GM12878 (cell line): ENCODE measurements at regions not wholly inside any gene's neighbourhood (a gene's known extent, or its start where the extent isn't known, plus 50 kb on each side); places are given as distances from the start of the nearest gene placed in this dataset.

Experiments
- ATAC-seq: fragments of 200-7000 bp; cut with Tn5 transposase; 3 replicates; pipeline ENCODE4 v1.9.1; 2020; ENCODE audit warnings: mild to moderate bottlenecking, moderate library complexity
- BruUV-seq: library from RNA; stranded (reverse); fragments of 400-500 nt; replicated peaks from 2 replicates; lab custom pipeline; 2021; lab: Mats Ljungman, UMichigan
- CTCF ChIA-PET: fragments of 300-600 bp; sonication (Branson Sonifier 250); formaldehyde crosslinking; extraction: SDS; loops from one replicate; lab custom pipeline; 2021; ENCODE audit warnings: inconsistent platforms; lab: Yijun Ruan, JAX
- POLR2A ChIA-PET: fragments of 350-600 bp; formaldehyde crosslinking; extraction: SDS; loops from one replicate; lab custom pipeline; 2021; ENCODE audit warnings: inconsistent platforms; lab: Charles Lee
- RAD21 ChIA-PET: fragments of 300-600 bp; sonication (Branson Sonifier 250); formaldehyde crosslinking; loops from one replicate; lab custom pipeline; 2023; ENCODE audit warnings: antibody characterized with exemption; ENCODE audit not compliant: unreplicated experiment; lab: Charles Lee
- SMC1A ChIA-PET: fragments of 300-600 bp; sonication (Branson Sonifier 250); formaldehyde crosslinking; loops from one replicate; lab custom pipeline; 2023; ENCODE audit not compliant: unreplicated experiment, uncharacterized antibody; lab: Charles Lee
- DNase-seq: peaks from one replicate; pipeline ENCODE4 v3.0.0-alpha.2; 2011; ENCODE audit warnings: low read depth, low spot score
- FAIRE-seq: peaks from 3 replicates; lab custom pipeline; 2011; peaks lifted over from hg19 to GRCh38; lab: Jason Lieb, UNC
- H2AFZ ChIP-seq: 2 replicates; pipeline ENCODE4 v1.6.0; 2011; ENCODE audit warnings: low read depth, low read length, control low read depth; ENCODE audit not compliant: control insufficient read depth
- H3K27ac ChIP-seq: 2 replicates; pipeline ENCODE4 v1.5.1; 2011; ENCODE audit warnings: control low read depth; ENCODE audit not compliant: control insufficient read depth, insufficient read depth
- H3K27me3 ChIP-seq, 2 experiments: replicated peaks in 1 of 2; 2 replicates each; pipeline versions ENCODE4 v1.6.0 to v1.6.1; 2011; ENCODE audit warnings: low read length in 1 of 2; ENCODE audit not compliant: control insufficient read depth in 2 of 2, insufficient read depth in 2 of 2
- H3K36me3 ChIP-seq, 2 experiments: 2 replicates each; pipeline ENCODE4 v1.5.1; 2011; ENCODE audit warnings: low read length in 1 of 2; ENCODE audit not compliant: control insufficient read depth in 2 of 2, insufficient read depth in 2 of 2
- H3K4me1 ChIP-seq: 2 replicates; pipeline ENCODE4 v1.6.1; 2011; ENCODE audit warnings: mild to moderate bottlenecking, low read length, moderate library complexity, mixed read lengths; ENCODE audit not compliant: control insufficient read depth, insufficient read depth
- H3K4me2 ChIP-seq: 2 replicates; pipeline ENCODE4 v1.6.0; 2011; ENCODE audit warnings: control low read depth; ENCODE audit not compliant: control insufficient read depth, insufficient read depth
- H3K4me3 ChIP-seq: fragments of 200-600 bp; sonication (generic); 2 replicates; pipeline ENCODE4 v1.5.1; 2016
- H3K79me2 ChIP-seq: 2 replicates; pipeline ENCODE4 v1.6.0; 2011; ENCODE audit warnings: low read length; ENCODE audit not compliant: control insufficient read depth, insufficient read depth
- H3K9ac ChIP-seq: 2 replicates; pipeline ENCODE4 v1.8.0; 2011; ENCODE audit warnings: low read length, control low read depth, mixed read lengths; ENCODE audit not compliant: control insufficient read depth, insufficient read depth
- H3K9me3 ChIP-seq: replicated peaks from 3 replicates; pipeline ENCODE4 v1.5.1; 2011; ENCODE audit warnings: mild to moderate bottlenecking, low read length; ENCODE audit not compliant: control insufficient read depth, insufficient read depth
- H4K20me1 ChIP-seq: 2 replicates; pipeline ENCODE4 v1.6.0; 2011; ENCODE audit not compliant: control insufficient read depth, insufficient read depth
- ASH2L ChIP-seq: fragments of 300-600, 200-600 bp; sonication (generic); IDR thresholded peaks from 2 replicates; pipeline ENCODE4 v1.6.1; 2017; ENCODE audit warnings: low read depth, mild to moderate bottlenecking, borderline replicate concordance
- BACH1 ChIP-seq: fragments of 450-650 bp; IDR thresholded peaks from 2 replicates; pipeline ENCODE4 v1.6.1; 2017; ENCODE audit warnings: mild to moderate bottlenecking, borderline replicate concordance
- BHLHE40 ChIP-seq, 2 experiments: fragments of 450-650 bp in 1 of 2; IDR thresholded peaks; 2 replicates each; pipeline ENCODE4 v1.6.1; 2011 to 2017; ENCODE audit warnings: low read depth in 2 of 2, borderline replicate concordance in 1 of 2, improper control_type of control experiment in 1 of 2, low read length in 1 of 2, mild to moderate bottlenecking in 1 of 2
- NR2C2 ChIP-seq: IDR thresholded peaks from 2 replicates; pipeline ENCODE4 v1.6.1; 2011; ENCODE audit warnings: borderline replicate concordance, low read depth; ENCODE audit not compliant: control insufficient read depth, insufficient read length
- PRDM15 ChIP-seq: fragments of 450-650 bp; formaldehyde crosslinking; IDR thresholded peaks from 2 replicates; pipeline ENCODE4 v1.4.0; 2020; ENCODE audit warnings: mild to moderate bottlenecking, moderate library complexity
- RAD21 ChIP-seq: IDR thresholded peaks from 2 replicates; pipeline ENCODE4 v1.6.1; 2011; ENCODE audit warnings: mild to moderate bottlenecking, low read depth, low read length, moderate library complexity; ENCODE audit not compliant: insufficient read depth
- SIN3A ChIP-seq: IDR thresholded peaks from 2 replicates; pipeline ENCODE4 v1.6.1; 2012; ENCODE audit warnings: low read depth, low read length, improper control_type of control experiment
- SMAD5 ChIP-seq: IDR thresholded peaks from 2 replicates; pipeline ENCODE4 v1.6.1; 2016; ENCODE audit warnings: antibody characterized with exemption, low read depth
- STAT1 ChIP-seq: fragments of 450-650 bp; conservative IDR thresholded peaks from 2 replicates; pipeline ENCODE4 v1.6.1; 2014; ENCODE audit warnings: antibody characterized with exemption, mild to moderate bottlenecking
- TAF1 ChIP-seq: IDR thresholded peaks from 2 replicates; pipeline ENCODE4 v1.6.1; 2011; ENCODE audit warnings: mild to moderate bottlenecking, low read depth, low read length, borderline replicate concordance
- YY1 ChIP-seq: IDR thresholded peaks from 2 replicates; pipeline ENCODE4 v1.6.1; 2011; ENCODE audit warnings: low read depth, mild to moderate bottlenecking, low read length
- WGBS: methylation state at CpG from one replicate; pipeline ENCODE4 v1.1.6; 2016; ENCODE audit warnings: low lambda C conversion rate; ENCODE audit not compliant: insufficient replicate concordance, insufficient coverage; ENCODE audit errors: missing lambda C conversion rate; 5-methylcytosine and 5-hydroxymethylcytosine counted together
- in situ Hi-C: fragments of 300-500 bp; cut with MboI; formaldehyde crosslinking; loops from 9 replicates; pipeline ENCODE4 v1.14.3; 2018; ENCODE audit warnings: mixed read lengths
- intact Hi-C: fragments of 100-400 bp; cut with micrococcal nuclease; formaldehyde crosslinking; loops from one replicate; pipeline ENCODE4 v1.14.2; 2022; ENCODE audit not compliant: unreplicated experiment
- TF ChIP-seq, protein P1 (sequence below): IDR thresholded peaks from 2 replicates; pipeline ENCODE4 v1.6.1; 2011; ENCODE audit warnings: borderline replicate concordance, low read depth, mild to moderate bottlenecking, moderate library complexity, low read length; ENCODE audit not compliant: insufficient read depth, poor library complexity, severe bottlenecking
- TF ChIP-seq, protein P2 (sequence below): fragments of 450-650 bp; IDR thresholded peaks from 2 replicates; pipeline ENCODE4 v1.6.1; 2018; ENCODE audit warnings: mild to moderate bottlenecking, low read depth, moderate library complexity; ENCODE audit not compliant: partially characterized antibody

GRCh38 chr2:48812416-48812815 lies 56.9 kb upstream of the LHCGR start (continued):
- TF ChIP-seq RAD21, result no peak
- no peak for TF ChIP-seq PRDM15 (CRISPR knock-in tag)
- TF ChIP-seq TAF1, result no peak
- TF ChIP-seq BHLHE40 (IDR thresholded peaks at IDR 0.05; ENCODE audit: borderline replicate concordance in 1 of 2, low read depth in 2 of 2, low read length in 1 of 2), result no peak
- TF ChIP-seq ASH2L, result no peak
- no peak for TF ChIP-seq SMAD5
- TF ChIP-seq NR2C2, result no peak
- no peak for TF ChIP-seq YY1
- no peak for TF ChIP-seq BACH1
- no peak for TF ChIP-seq STAT1

- Histone ChIP-seq H3K27me3 (no peaks in the 10 kb centered on the region), H2AFZ (no peak overlapping the region), H3K9ac (no peak overlapping the region), H3K36me3 (no peaks in the 10 kb centered on the region), H3K4me3 (no peak overlapping the region), H3K79me2 (no peaks in the 10 kb centered on the region), H4K20me1 (no peaks in the 10 kb centered on the region), H3K9me3 (no peaks in the 10 kb centered on the region), H3K4me2 (no peak overlapping the region), H3K27ac (no peak overlapping the region), H3K4me1 (no peaks in the 10 kb centered on the region)
- no peak for FAIRE-seq
- no peak for ATAC-seq
- CTCF ChIA-PET, result no interaction called here
- SMC1A ChIA-PET, result no interaction called here
- POLR2A ChIA-PET, result no interaction called here
- intact Hi-C loops (no loop called here), in situ Hi-C loops (no loop called here)
- WGBS, result 94% methylated on average over 1 of the region's 1 CpG
- BruUV-seq, result no TSS peak
- no peak for DNase-seq
- RAD21 ChIA-PET, result no interaction called here
- no peak for TF ChIP-seq SIN3A
- TF ChIP-seq, protein P1, sequence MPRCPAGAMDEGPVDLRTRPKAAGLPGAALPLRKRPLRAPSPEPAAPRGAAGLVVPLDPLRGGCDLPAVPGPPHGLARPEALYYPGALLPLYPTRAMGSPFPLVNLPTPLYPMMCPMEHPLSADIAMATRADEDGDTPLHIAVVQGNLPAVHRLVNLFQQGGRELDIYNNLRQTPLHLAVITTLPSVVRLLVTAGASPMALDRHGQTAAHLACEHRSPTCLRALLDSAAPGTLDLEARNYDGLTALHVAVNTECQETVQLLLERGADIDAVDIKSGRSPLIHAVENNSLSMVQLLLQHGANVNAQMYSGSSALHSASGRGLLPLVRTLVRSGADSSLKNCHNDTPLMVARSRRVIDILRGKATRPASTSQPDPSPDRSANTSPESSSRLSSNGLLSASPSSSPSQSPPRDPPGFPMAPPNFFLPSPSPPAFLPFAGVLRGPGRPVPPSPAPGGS, result no peak
- TF ChIP-seq, protein P2, sequence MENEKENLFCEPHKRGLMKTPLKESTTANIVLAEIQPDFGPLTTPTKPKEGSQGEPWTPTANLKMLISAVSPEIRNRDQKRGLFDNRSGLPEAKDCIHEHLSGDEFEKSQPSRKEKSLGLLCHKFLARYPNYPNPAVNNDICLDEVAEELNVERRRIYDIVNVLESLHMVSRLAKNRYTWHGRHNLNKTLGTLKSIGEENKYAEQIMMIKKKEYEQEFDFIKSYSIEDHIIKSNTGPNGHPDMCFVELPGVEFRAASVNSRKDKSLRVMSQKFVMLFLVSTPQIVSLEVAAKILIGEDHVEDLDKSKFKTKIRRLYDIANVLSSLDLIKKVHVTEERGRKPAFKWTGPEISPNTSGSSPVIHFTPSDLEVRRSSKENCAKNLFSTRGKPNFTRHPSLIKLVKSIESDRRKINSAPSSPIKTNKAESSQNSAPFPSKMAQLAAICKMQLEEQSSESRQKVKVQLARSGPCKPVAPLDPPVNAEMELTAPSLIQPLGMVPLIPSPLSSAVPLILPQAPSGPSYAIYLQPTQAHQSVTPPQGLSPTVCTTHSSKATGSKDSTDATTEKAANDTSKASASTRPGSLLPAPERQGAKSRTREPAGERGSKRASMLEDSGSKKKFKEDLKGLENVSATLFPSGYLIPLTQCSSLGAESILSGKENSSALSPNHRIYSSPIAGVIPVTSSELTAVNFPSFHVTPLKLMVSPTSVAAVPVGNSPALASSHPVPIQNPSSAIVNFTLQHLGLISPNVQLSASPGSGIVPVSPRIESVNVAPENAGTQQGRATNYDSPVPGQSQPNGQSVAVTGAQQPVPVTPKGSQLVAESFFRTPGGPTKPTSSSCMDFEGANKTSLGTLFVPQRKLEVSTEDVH, result no peak
Observed at GRCh38 chr2:48808311-48808710, 52.8 kb upstream of the LHCGR start.
